GM13976 (cell line): ENCODE measurements at regions not wholly inside any gene's neighbourhood (a gene's known extent, or its start where the extent isn't known, plus 50 kb on each side); places are given as distances from the start of the nearest gene placed in this dataset.

Source experiments
- DNase-seq: peaks from one replicate; pipeline ENCODE4 v3.0.0; 2012; ENCODE audit warnings: low spot score
- in situ Hi-C: fragments of 300-500 bp; cut with MboI; formaldehyde crosslinking; loops from one replicate; pipeline ENCODE4 v1.12.0; 2022; ENCODE audit warnings: low sequenced_read_pairs, mixed read lengths, inconsistent platforms; ENCODE audit not compliant: unreplicated experiment
- TF ChIP-seq, protein P1 (sequence below): IDR thresholded peaks from 2 replicates; pipeline ENCODE4 v1.5.1; 2012; ENCODE audit warnings: borderline replicate concordance, mild to moderate bottlenecking; ENCODE audit not compliant: insufficient read depth; ENCODE audit errors: extremely low read depth, missing control alignments, control extremely low read depth

DNA sequence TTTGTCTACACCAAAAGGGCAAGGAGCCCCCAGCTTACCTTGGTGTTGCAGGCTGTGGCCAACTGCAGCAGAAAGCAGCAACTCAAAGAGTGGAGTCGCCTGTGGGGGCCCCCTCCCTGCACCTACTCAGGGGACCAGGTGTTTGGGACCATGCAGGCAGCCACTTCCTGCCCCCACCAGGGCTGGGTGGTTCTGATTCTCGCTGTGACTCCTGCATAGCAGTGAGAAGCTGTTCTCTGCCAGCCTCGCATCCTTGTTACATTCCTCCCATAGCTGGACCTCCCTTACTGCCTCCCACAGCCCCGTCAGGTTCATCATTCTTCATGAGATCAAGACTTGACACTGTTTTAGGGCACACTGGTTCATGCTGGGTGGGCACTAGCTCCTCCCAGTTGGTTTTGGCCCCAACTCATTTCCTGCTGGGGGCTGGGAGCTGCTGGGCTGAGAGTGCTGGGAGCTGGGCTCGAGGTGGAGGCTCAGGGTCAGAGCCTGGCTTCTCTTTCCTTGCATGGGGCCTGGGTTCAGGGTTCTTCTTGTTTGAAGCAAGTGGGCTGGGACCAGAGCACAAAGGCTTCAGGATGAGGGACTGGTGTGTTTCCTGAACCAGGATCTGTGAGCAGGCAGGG, 146.9 kb upstream of the C1orf174 start:
- TF ChIP-seq, protein P1, sequence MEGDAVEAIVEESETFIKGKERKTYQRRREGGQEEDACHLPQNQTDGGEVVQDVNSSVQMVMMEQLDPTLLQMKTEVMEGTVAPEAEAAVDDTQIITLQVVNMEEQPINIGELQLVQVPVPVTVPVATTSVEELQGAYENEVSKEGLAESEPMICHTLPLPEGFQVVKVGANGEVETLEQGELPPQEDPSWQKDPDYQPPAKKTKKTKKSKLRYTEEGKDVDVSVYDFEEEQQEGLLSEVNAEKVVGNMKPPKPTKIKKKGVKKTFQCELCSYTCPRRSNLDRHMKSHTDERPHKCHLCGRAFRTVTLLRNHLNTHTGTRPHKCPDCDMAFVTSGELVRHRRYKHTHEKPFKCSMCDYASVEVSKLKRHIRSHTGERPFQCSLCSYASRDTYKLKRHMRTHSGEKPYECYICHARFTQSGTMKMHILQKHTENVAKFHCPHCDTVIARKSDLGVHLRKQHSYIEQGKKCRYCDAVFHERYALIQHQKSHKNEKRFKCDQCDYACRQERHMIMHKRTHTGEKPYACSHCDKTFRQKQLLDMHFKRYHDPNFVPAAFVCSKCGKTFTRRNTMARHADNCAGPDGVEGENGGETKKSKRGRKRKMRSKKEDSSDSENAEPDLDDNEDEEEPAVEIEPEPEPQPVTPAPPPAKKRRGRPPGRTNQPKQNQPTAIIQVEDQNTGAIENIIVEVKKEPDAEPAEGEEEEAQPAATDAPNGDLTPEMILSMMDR: no peak
- no peak for DNase-seq
- in situ Hi-C loops: no loop called here

DNA sequence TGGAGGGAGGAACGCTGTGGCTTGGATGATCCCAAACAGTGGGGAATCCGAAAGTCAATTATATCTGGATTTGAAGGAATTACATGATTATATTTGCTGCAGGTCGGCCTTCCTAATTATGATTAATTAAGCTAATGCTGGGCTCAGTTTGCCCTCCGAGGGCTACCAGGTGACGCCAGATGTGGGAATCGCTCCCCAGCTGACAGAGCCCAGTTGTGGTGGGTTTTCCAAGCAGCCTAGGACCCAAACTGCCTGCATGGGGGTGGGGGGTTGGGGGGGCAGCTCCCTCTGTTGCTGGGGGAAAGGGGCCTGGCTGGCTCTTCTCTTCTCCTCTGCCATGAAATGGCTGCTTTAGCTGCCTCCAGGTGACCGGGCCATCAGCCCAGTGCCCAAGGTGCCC, 147.6 kb upstream of the C1orf174 start:
- in situ Hi-C loops: no loop called here
- TF ChIP-seq, protein P1: no peak
- DNase-seq: no peak

GRCh38 chr1:4048076-4048475, 148.0 kb upstream of the C1orf174 start:
- in situ Hi-C loops: no loop called here
- DNase-seq: no peak
- TF ChIP-seq, protein P1: no peak

GRCh38 chr1:4048921-4049320, 148.8 kb upstream of the C1orf174 start:
- TF ChIP-seq, protein P1: no peak
- in situ Hi-C loops: no loop called here

DNA sequence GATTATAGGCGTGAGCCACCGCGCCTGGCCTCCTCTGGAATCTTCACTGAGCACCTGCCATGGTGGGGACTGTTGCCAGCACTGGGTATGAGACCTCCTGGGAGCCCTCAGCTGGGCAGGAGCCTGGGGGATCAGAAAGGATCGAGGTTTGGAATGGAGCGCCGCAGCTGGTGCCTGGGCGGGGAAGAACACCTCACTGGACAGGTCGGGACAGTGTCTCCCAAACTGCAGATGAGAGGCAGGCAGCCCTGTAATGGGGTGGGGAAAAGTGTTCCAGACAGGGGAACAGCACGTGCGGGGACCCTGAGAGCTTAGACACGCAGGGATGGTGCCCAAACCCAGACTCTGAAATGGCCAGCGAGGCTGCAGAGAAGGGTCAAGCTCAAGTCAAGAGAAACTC, 150.9 kb upstream of the C1orf174 start:
- in situ Hi-C loops: no loop called here
- no peak for DNase-seq
- TF ChIP-seq, protein P1: no peak

More at GRCh38 chr1:4048921-4049320, 148.8 kb upstream of the C1orf174 start:
- no peak for DNase-seq

GRCh38 chr1:4052657-4053056, 152.6 kb upstream of the C1orf174 start:
- in situ Hi-C loops: no loop called here
- TF ChIP-seq, protein P1: no peak
- DNase-seq: no peak
